ENCODE measurements at regions not wholly inside any gene's neighbourhood (a gene's known extent, or its start where the extent isn't known, plus 50 kb on each side); places are given as distances from the start of the nearest gene placed in this dataset.
A peak's percentile ranks its signal among the peaks of the same experiment; 100 is the strongest.

DNA sequence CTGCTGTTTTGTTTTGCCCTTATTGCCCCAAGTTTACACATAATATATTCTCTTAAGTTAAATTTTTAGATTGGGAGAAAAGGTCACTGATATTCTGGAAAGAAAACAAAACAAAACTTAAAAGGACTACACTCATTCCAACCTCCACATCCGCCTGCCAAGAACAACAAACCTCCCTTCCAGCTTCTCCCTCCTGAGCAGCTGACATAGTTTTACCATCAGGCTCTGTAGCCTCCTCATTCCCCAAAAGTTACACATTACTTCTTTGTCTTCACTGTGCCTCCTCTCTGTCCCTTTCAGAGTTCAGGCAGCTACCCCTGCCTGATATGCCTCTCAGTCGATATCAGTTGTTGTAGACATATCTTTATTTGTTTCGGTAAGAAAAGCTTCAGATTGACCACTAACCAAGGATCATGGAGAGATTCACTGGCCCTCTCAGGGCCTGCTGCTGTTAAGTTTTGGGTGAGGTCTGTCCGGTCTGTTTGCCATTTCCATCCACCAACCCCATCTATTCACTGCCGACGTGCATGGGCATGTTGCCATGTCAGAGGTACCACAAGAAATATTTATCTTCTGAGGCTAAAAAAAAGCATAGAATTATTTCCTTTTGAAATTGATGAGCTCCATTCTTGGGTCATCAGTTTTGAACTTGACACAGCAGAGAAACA lies 164.1 kb downstream of the GASK1B start:
- DNase-seq (ENCODE audit: low read depth, low spot score): no peak

DNA sequence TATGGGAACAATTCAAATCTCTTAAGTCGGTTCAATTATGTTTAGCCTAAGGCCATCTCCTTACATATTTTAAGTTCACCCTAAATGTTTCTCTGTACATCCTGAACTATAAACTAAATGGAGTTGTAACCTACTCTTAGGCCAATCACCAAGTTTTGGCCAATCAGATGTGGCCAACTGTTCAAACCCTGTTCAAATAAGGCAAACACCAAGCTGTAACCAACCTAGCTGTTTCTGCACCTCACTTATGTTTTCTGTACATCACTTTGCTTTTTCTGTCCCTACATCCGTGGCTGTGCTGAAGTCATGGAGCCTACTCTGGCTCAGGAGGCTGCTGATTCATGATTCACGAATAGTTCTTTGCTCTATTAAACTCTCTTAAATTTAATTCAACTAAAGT lies 165.3 kb downstream of the GASK1B start:
- DNase-seq (ENCODE audit: low read depth, low spot score): no peak

GRCh38 chr4:158006990-158007389 lies 165.8 kb downstream of the GASK1B start:
- DNase-seq (ENCODE audit: low read depth, low spot score): no peak

DNA sequence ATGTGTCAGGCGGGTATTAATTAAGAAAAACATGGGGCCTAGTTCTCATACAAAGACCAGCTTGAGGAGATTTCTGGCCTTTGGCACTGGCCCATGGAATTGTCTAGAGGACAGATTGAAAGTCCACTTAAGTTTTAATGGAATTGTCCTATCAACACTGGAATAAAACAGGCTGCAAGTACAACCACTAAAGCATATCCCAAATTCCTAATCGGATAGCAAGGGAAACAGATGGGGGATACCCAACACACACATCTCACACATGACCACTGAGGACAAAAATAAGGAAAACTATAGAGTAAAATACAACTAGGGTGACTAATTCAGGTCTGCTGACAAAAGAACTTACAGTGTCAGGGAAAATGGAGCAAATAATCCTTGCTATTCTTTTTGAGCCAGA lies 167.8 kb downstream of the GASK1B start:
- DNase-seq (ENCODE audit: low read depth, low spot score): no peak

DNA sequence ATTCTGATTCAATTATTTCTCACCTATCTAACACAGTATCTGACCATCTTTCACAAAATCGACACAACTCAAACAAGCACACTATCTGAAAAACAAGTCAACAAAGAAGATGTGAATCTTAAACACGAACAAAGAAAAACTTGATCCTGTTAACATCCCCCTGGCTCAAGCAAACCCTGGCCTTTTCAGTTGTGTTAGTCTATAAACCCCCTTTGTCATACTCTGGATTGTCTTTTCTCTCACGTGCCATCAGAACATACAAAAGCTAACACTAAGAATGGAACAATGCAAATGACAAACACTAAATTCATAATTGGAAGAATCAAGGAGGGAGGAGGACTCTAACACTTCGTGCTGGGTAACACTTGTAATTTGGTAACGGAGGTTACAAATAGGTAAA lies 168.7 kb downstream of the GASK1B start:
- no peak for DNase-seq (ENCODE audit: low read depth, low spot score)

- no peak for DNase-seq (ENCODE audit: low read depth, low spot score)
Observed at GRCh38 chr4:158003212-158003611, 169.6 kb downstream of the GASK1B start.

GRCh38 chr4:158002173-158002572 lies 170.7 kb downstream of the GASK1B start:
- DNase-seq (ENCODE audit: low read depth, low spot score): no peak

GRCh38 chr4:158001756-158002155 lies 171.1 kb downstream of the GASK1B start:
- DNase-seq (ENCODE audit: low read depth, low spot score): no peak

DNA sequence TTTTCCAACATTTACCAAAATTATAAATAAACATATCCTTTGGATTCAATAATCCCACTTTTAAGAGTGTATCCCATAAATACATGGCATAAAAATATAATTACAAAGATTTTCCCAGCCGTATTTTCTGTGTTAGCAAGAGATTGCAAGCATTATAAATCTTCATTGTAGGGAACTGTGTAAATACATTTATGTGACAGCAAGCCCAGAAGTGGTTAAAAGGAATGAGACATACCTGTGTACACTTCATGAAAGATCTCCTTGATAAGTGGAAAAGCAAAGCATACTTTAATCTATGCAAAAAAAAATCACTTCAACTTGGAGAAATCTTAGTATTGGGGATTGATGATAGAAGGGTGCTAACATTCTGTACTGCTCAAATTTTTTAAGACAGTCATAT lies 173.1 kb downstream of the GASK1B start:
- no peak for DNase-seq (ENCODE audit: low read depth, low spot score)

DNA sequence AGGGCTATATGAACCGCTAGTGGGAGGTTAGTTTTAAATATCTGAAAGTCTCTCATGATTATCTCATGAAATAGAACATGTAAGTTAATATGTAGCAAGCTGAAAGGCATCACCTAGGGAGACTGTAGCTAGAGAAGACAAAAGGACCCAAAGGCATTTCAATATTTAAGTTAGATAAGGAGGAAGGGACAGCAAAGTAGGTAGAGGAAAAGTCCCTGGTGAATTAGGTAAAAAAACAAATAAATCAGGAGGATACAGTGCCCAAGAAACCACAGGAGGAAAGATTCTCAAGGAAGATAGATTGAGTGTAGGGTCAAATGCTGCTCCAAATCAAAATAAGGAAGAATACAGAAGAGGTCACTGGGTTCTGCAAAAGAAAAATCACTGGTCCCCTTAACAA lies 175.5 kb downstream of the GASK1B start:
- no peak for DNase-seq (ENCODE audit: low read depth, low spot score)

GRCh38 chr4:157996061-157997028 lies 176.5 kb downstream of the GASK1B start:
- no peak for DNase-seq (ENCODE audit: low read depth, low spot score)

DNA sequence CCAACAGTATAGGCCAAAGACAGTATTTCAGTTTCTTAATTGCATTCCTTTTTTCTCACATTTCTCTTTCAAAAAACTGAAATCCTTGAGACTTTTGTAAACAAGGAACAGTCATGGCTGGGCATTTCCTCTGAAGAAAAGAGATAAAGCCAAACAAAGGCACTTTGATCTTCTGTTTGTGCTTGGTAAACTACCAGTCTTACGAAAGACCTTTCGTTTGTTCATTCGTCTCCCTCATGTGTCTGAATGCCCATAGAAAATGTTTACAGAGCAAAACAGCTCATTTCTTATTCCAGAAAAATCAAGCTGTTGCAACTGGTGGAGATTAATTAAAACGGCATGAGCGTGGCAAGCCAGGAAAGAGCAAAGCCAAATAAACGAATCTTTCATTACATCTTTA lies 178.0 kb downstream of the GASK1B start:
- DNase-seq (ENCODE audit: low read depth, low spot score): no peak

GRCh38 chr4:157992948-157993839 lies 179.6 kb downstream of the GASK1B start:
- DNase-seq (ENCODE audit: low read depth, low spot score): no peak

GRCh38 chr4:157992038-157992705 lies 180.7 kb downstream of the GASK1B start:
- DNase-seq (ENCODE audit: low read depth, low spot score): no peak

DNA sequence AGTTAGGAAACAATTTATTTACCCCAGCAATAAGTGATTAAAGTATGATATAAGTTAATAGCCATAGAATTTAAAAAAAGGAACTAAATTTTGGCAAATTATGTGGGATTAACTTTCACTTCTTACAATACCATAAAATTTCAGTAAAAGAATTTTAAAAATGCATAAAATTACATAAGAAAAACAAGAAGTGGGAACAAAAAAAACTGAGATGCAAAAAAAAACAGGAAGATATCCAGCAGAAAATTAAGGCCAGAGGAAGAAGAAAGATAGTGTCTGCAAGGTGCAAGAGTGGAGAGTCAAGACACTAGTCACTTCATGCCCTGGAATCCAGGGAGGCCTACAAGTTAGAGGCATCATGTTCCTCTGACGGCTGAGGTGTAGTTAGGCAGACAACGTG lies 184.2 kb downstream of the GASK1B start:
- no peak for DNase-seq (ENCODE audit: low read depth, low spot score)

DNA sequence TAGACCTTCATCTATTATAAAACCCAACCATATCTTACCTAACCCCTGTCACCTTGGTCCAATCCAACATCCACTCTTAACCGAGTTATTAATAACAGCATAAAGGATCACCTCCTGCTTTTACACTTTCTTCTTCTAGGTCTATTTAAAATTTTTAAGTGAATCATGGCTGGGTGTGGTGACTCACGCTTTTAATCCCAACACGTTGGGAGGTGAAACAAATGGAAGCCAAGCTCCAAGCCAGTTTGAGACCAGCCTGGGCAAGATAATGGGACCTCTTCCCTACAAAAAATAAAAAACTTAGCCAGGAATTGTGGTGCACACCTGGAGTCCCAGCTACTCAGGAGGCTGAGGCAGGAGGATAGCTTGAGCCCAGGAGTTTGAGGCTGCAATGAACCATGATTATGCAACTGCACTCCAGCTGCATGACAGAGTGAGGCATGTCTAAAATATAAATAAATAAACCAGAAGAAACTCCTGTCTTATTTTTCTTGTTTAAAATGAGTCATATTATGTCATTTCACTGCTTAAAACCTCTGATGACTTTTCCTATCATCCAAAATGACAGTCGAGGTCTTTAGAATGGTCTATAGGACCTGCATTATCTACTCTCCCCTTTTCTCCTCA lies 188.4 kb downstream of the GASK1B start:
- DNase-seq (ENCODE audit: low read depth, low spot score): no peak

DNA sequence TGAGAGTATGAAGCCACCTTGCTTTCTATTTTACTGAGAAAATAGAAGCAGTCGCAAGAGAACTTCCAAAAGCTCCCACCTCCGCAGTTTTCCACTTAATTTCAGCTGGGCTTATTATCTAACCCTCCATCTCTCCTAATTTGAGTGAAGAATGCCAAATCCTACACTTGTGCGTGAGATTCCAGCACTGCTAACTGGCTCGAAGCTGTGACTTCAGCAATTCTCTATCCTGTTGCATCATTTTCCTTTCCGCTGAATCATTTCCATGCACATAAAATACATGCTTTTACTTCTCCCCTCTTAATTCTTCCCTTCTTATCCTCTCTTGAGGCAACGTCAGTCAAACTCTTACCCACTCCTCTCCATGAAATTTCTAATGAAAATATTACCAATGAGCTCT lies 189.5 kb downstream of the GASK1B start:
- no peak for DNase-seq (ENCODE audit: low read depth, low spot score)

DNA sequence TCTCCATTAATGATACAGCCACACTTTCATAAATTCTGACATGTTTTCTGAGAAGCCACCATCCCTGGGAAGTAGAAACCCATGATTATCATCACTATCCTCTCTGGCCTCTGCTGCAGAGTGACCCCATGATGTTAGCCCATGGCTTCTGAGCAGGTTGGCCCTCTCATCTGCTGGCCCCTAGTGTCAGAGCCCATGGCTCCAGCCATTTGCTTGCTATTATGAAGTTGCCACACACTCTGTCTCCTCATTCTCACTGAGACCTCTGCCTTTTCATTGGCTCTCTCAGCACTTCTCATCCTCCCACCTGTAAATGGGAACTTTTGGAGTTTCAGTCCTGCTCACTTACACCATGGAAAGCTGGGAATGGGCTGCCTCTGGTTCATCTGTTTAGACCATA lies 192.7 kb downstream of the GASK1B start:
- no peak for DNase-seq (ENCODE audit: low read depth, low spot score)

DNA sequence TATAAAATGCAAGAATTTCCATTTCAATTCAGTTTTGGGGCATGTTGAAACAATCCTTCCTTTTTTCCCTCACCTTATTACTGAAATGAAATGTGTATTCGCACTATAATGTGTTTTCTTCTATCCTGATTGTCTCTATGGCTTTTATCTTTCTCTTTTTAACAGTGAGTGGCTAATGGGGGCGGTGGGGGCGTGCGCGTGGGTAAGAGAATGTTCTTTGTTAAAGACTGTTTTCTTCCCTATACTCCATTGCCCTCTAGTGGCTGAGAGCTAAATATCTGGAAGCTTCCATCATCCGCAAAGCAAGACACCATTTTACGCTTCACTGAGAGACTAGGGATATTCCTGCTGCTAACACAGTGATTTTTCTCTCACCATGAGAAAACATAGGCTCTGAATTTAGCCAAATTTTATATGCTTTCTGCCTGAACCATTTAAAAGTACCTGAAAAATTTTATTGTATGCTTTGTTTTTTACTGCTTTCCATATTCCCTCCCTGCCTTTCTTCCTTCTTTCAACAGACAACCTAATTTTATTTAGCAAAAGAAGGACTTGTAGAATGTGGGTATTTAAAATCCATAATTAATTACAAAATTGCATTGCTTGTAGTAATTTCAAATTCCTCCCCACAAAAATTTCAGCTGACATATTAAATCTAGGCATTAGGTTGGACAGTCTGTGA lies 194.0 kb downstream of the GASK1B start:
- peak; percentile 33 for DNase-seq (ENCODE audit: low read depth, low spot score)

DNA sequence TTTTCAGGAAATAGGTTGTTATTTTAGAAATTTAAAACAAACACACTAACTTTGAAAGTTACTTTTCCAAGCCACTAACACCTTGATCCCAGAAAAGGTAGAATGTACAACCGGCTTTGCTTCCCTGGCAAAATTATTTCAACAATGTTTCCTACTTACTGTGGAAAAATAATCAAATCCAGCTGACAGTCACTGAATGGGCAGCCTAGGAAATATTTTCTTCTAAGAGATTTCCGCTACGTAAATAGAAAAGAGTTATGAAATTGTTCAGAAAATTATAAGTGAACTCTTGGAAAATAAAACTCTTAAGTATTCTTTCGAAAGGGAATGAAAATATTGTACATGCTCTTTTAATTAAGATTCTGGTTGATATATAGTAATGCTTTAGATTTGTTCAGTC lies 195.7 kb downstream of the GASK1B start:
- DNase-seq (ENCODE audit: low read depth, low spot score): no peak

Measured in iPS DF 19.7 (cell line).